Subcutaneous abdominal adipose tissue (tissue), 5 donors: ENCODE measurements at regions not wholly inside any gene's neighbourhood (a gene's known extent, or its start where the extent isn't known, plus 50 kb on each side); places are given as distances from the start of the nearest gene placed in this dataset.

Source experiments
- H3K27ac ChIP-seq: one replicate; pipeline ENCODE4 v1.7.0; 2013; ENCODE audit warnings: low read depth, mild to moderate bottlenecking, inconsistent platforms, low read length, moderate library complexity
- H3K27me3 ChIP-seq, 5 donors: one replicate each; pipeline ENCODE4 v1.7.0; 2013; ENCODE audit warnings: low read length in 5 of 5, inconsistent platforms in 1 of 5; ENCODE audit not compliant: control insufficient read depth in 5 of 5, insufficient read depth in 4 of 5
- H3K36me3 ChIP-seq, 5 donors: one replicate each; pipeline ENCODE4 v1.7.0; 2013; ENCODE audit warnings: low read length in 5 of 5; ENCODE audit not compliant: control insufficient read depth in 5 of 5, insufficient read depth in 5 of 5
- H3K4me1 ChIP-seq, 5 donors: one replicate each; pipeline ENCODE4 v1.7.0; 2013; ENCODE audit warnings: low read length in 5 of 5, mild to moderate bottlenecking in 3 of 5, moderate library complexity in 1 of 5; ENCODE audit not compliant: control insufficient read depth in 5 of 5, insufficient read depth in 5 of 5
- H3K4me3 ChIP-seq, 5 donors: one replicate each; pipeline ENCODE4 v1.7.0; 2013; ENCODE audit warnings: low read length in 5 of 5, low read depth in 1 of 5
- H3K9ac ChIP-seq, 5 donors: one replicate each; pipeline ENCODE4 v1.7.0; 2013; ENCODE audit warnings: low read length in 5 of 5, mild to moderate bottlenecking in 4 of 5, moderate library complexity in 3 of 5
- H3K9me3 ChIP-seq, 5 donors: one replicate each; pipeline ENCODE4 v1.7.0; 2013; ENCODE audit warnings: low read length in 5 of 5; ENCODE audit not compliant: control insufficient read depth in 5 of 5
- donor health status: healthy.
- donor health status: healthy.
- donor health status: healthy.
- donor health status: healthy.
- donor health status: healthy.

GRCh38 chr5:17810734-17811133 is 176.5 kb downstream of the TAF11L14 start:
- Histone ChIP-seq H3K36me3 (no peaks in the 10 kb centered on the region), H3K27me3 (no peaks in the 10 kb centered on the region), H3K9me3 (no peaks in the 10 kb centered on the region), H3K4me1 (no peaks in the 10 kb centered on the region), H3K9ac (no peak overlapping the region), H3K27ac (no peak overlapping the region), H3K4me3 (no peak overlapping the region)

GRCh38 chr5:17813214-17813613 is 179.0 kb downstream of the TAF11L14 start:
- Histone ChIP-seq H3K27me3 (no peaks in the 10 kb centered on the region), H3K4me1 (peaks cover 0 to 2% (median 0%) of the 10 kb centered on the region in 5 donors), H3K36me3 (no peaks in the 10 kb centered on the region)

GRCh38 chr5:17816505-17816904 is 182.2 kb downstream of the TAF11L14 start:
- Histone ChIP-seq H3K9me3 (no peaks in the 10 kb centered on the region), H3K4me1 (peaks cover 0 to 2% (median 0%) of the 10 kb centered on the region in 5 donors), H3K9ac (no peak overlapping the region), H3K27me3 (no peaks in the 10 kb centered on the region), H3K4me3 (no peak overlapping the region), H3K36me3 (no peaks in the 10 kb centered on the region), H3K27ac (no peak overlapping the region)

More at GRCh38 chr5:17813214-17813613, 179.0 kb downstream of the TAF11L14 start:
- Histone ChIP-seq H3K27ac (no peak overlapping the region), H3K9me3 (no peaks in the 10 kb centered on the region), H3K9ac (no peak overlapping the region), H3K4me3 (no peak overlapping the region)

- H3K9ac ChIP-seq = no peak overlapping the region
- H3K27me3 ChIP-seq = no peaks in the 10 kb centered on the region
Observed at GRCh38 chr5:17816944-17817343, 182.7 kb downstream of the TAF11L14 start.

GRCh38 chr5:17817990-17818389 is 183.7 kb downstream of the TAF11L14 start:
- no peaks in the 10 kb centered on the region for H3K36me3 ChIP-seq
- no peak overlapping the region for H3K9ac ChIP-seq
- peaks cover 0 to 2% (median 0%) of the 10 kb centered on the region in 5 donors for H3K4me1 ChIP-seq
- H3K27me3 ChIP-seq = no peaks in the 10 kb centered on the region
- H3K9me3 ChIP-seq = no peaks in the 10 kb centered on the region
- no peak overlapping the region for H3K27ac ChIP-seq
- no peak overlapping the region for H3K4me3 ChIP-seq

More at GRCh38 chr5:17816944-17817343, 182.7 kb downstream of the TAF11L14 start:
- Histone ChIP-seq H3K27ac (no peak overlapping the region), H3K36me3 (no peaks in the 10 kb centered on the region), H3K9me3 (no peaks in the 10 kb centered on the region), H3K4me3 (no peak overlapping the region), H3K4me1 (peaks cover 0 to 2% (median 0%) of the 10 kb centered on the region in 5 donors)

- H3K9me3 ChIP-seq = no peaks in the 10 kb centered on the region
- H3K27ac ChIP-seq = no peak overlapping the region
- no peak overlapping the region for H3K9ac ChIP-seq
- H3K27me3 ChIP-seq = no peaks in the 10 kb centered on the region
- no peak overlapping the region for H3K4me3 ChIP-seq
- H3K36me3 ChIP-seq = no peaks in the 10 kb centered on the region
- peaks cover 0 to 2% (median 0%) of the 10 kb centered on the region in 5 donors for H3K4me1 ChIP-seq
Observed at GRCh38 chr5:17819783-17820182, 185.5 kb downstream of the TAF11L14 start.

GRCh38 chr5:17828681-17829080 is 194.4 kb downstream of the TAF11L14 start:
- Histone ChIP-seq H3K4me1 (peaks cover 0 to 3% (median 0%) of the 10 kb centered on the region in 5 donors), H3K9me3 (peaks cover 0 to 4% (median 0%) of the 10 kb centered on the region in 5 donors), H3K4me3 (no peak overlapping the region), H3K36me3 (no peaks in the 10 kb centered on the region), H3K9ac (no peak overlapping the region), H3K27me3 (no peaks in the 10 kb centered on the region), H3K27ac (no peak overlapping the region)

- Histone ChIP-seq H3K9ac (no peak overlapping the region), H3K4me3 (no peak overlapping the region), H3K36me3 (no peaks in the 10 kb centered on the region), H3K4me1 (peaks cover 0 to 3% (median 0%) of the 10 kb centered on the region in 5 donors), H3K27ac (no peak overlapping the region), H3K9me3 (peaks cover 0 to 4% (median 0%) of the 10 kb centered on the region in 5 donors), H3K27me3 (no peaks in the 10 kb centered on the region)
Observed at GRCh38 chr5:17829456-17829855, 195.2 kb downstream of the TAF11L14 start.

GRCh38 chr5:17831279-17831678 is 197.0 kb downstream of the TAF11L14 start:
- H3K4me1 ChIP-seq = peaks cover 0 to 3% (median 0%) of the 10 kb centered on the region in 5 donors
- H3K27me3 ChIP-seq = no peaks in the 10 kb centered on the region
- H3K27ac ChIP-seq = no peak overlapping the region
- H3K36me3 ChIP-seq = no peaks in the 10 kb centered on the region
- no peak overlapping the region for H3K9ac ChIP-seq
- no peak overlapping the region for H3K4me3 ChIP-seq
- peaks cover 0 to 3% (median 2%) of the 10 kb centered on the region in 5 donors for H3K9me3 ChIP-seq

- no peak overlapping the region for H3K9ac ChIP-seq
- peaks cover 0 to 4% (median 0%) of the 10 kb centered on the region in 5 donors for H3K9me3 ChIP-seq
- peaks cover 0 to 3% (median 0%) of the 10 kb centered on the region in 5 donors for H3K4me1 ChIP-seq
- H3K27me3 ChIP-seq = no peaks in the 10 kb centered on the region
- no peaks in the 10 kb centered on the region for H3K36me3 ChIP-seq
- no peak overlapping the region for H3K4me3 ChIP-seq
- no peak overlapping the region for H3K27ac ChIP-seq
Observed at GRCh38 chr5:17832949-17833745, 198.9 kb downstream of the TAF11L14 start.
